NB4 (cell line): ENCODE measurements at regions not wholly inside any gene's neighbourhood (a gene's known extent, or its start where the extent isn't known, plus 50 kb on each side); places are given as distances from the start of the nearest gene placed in this dataset.

Experiments used
- DNase-seq: peaks from one replicate; pipeline ENCODE4 v3.0.0; 2010; ENCODE audit warnings: low read depth
- H3K4me3 ChIP-seq: one replicate; pipeline ENCODE4 v1.5.1; 2011; ENCODE audit warnings: mild to moderate bottlenecking, low read depth, low read length, moderate library complexity
- MYC ChIP-seq: IDR thresholded peaks from 2 replicates; pipeline ENCODE4 v1.6.1; 2011; ENCODE audit warnings: low read depth, low read length
- POLR2A ChIP-seq: IDR thresholded peaks from 2 replicates; pipeline ENCODE4 v1.6.1; 2011; ENCODE audit warnings: mild to moderate bottlenecking; ENCODE audit not compliant: insufficient read length; ENCODE audit errors: extremely low read depth
- TF ChIP-seq, protein P1 (sequence below): IDR thresholded peaks from 2 replicates; pipeline ENCODE4 v1.6.1; 2011; ENCODE audit warnings: low read depth, low read length
- TF ChIP-seq, protein P2 (sequence below): IDR thresholded peaks from one replicate; pipeline ENCODE4 v1.5.1; 2012; ENCODE audit warnings: low read depth, low read length

DNA sequence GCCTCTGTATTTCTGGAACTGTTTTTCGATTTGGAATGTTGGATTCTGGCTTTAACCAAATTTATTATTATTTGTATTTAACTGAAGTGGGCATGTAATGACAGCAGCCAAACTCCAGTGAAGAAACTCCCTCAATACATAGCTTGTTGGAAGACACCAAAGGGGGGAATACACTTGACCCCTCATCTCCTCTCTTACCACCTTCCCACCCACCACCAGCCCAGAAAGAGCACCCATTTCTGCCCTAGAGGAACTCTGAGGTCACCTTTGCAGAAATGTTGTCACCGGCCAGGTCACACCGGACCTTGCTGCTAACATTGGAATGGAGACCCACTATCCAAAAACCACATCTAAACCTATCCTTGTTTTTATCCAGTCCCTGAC lies 58.6 kb upstream of the CA12 start:
- DNase-seq, result no peak
- TF ChIP-seq POLR2A (no peak), MYC (no peak)
- TF ChIP-seq, protein P1, sequence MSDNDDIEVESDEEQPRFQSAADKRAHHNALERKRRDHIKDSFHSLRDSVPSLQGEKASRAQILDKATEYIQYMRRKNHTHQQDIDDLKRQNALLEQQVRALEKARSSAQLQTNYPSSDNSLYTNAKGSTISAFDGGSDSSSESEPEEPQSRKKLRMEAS, result no peak
- TF ChIP-seq, protein P2, sequence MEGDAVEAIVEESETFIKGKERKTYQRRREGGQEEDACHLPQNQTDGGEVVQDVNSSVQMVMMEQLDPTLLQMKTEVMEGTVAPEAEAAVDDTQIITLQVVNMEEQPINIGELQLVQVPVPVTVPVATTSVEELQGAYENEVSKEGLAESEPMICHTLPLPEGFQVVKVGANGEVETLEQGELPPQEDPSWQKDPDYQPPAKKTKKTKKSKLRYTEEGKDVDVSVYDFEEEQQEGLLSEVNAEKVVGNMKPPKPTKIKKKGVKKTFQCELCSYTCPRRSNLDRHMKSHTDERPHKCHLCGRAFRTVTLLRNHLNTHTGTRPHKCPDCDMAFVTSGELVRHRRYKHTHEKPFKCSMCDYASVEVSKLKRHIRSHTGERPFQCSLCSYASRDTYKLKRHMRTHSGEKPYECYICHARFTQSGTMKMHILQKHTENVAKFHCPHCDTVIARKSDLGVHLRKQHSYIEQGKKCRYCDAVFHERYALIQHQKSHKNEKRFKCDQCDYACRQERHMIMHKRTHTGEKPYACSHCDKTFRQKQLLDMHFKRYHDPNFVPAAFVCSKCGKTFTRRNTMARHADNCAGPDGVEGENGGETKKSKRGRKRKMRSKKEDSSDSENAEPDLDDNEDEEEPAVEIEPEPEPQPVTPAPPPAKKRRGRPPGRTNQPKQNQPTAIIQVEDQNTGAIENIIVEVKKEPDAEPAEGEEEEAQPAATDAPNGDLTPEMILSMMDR, result no peak
- no peak overlapping the region for H3K4me3 ChIP-seq

DNA sequence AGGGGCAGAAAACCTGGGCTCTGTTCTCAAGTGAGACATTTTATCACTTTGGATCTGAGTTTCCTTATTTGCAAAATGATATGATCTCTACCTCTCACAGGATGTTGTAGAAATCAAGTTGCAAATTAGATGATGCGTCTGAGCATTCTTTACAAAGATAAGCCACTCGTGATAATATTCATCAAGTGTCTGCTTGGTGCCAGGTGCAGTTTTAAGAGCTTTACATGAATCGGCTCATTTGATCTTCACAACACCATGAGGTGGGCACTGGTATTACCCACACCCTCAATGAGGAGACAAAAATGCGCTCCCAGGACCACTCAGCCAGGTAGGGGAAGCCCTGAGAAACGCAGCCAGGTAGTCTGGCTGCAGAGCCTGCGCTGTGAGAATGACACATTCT lies 59.1 kb upstream of the CA12 start:
- no peak overlapping the region for H3K4me3 ChIP-seq
- TF ChIP-seq, protein P2, result no peak
- TF ChIP-seq, protein P1, result no peak
- TF ChIP-seq POLR2A (no peak), MYC (no peak)
- DNase-seq, result no peak

DNA sequence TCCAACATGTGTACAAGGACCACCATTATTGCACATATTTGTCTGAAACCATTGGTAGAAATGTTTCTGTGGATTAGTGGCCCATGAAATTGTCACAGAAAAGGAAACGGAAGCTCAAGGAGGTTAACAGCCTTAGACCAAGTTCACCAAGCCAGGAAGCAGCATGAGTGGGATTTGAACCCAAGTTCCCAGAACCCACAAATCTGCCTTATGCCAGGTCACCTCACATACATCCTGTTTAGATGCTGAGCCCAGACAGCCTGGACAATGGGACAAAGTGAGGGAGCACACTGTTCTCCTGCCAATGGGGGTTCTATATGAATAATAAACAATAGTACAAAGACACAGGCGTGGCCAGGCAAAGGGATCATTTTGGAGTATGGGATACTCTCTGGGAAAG lies 59.6 kb upstream of the CA12 start:
- DNase-seq, result no peak
- TF ChIP-seq POLR2A (no peak), MYC (no peak)
- TF ChIP-seq, protein P2, result no peak
- TF ChIP-seq, protein P1, result no peak
- H3K4me3 ChIP-seq, result no peak overlapping the region

DNA sequence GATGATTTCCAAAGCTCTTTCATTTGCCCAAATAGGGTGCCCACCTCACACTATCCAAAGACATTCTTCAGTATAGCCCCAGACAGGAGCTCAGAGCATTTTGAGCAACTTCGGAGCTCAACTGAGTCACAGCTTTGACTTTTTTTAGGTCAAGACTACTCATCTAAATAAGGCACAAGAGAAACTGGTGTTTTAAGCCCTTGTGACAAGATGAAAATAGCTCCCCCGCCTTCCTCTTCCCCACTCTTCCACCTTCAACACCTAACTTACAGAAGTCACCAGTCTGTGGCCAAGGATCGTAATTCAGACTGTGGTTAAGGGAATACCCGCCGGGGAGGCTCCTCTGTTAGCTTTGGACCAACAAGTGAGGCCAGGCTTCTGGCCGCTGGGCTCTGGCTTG lies 60.4 kb upstream of the CA12 start:
- no peak for TF ChIP-seq MYC
- no peak for TF ChIP-seq POLR2A
- TF ChIP-seq, protein P2, result no peak
- TF ChIP-seq, protein P1, result no peak
- H3K4me3 ChIP-seq, result no peak overlapping the region
- no peak for DNase-seq

DNA sequence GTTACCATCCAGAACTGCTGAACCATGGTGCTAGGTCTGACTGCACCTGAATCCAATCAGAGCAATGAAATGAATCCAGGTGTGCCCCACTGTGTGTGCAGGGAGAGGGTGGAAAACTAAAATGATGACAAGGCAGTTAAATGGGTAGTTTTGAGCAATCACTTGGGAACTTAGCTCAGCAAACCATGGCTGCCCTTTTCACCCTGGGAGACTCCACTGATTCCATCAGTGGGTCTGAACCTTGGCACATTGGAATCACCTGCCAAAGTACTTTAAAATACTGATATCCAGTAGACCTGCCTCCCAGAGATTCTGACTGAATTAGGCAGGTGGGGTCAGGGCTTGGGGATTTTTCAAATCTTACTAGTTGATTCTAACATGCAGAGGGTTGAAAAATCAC lies 59.8 kb upstream of the USP3 start:
- no peak for DNase-seq
- no peak overlapping the region for H3K4me3 ChIP-seq
- TF ChIP-seq POLR2A, result no peak
- TF ChIP-seq, protein P1, result no peak
- TF ChIP-seq, protein P2, result no peak
- TF ChIP-seq MYC, result no peak

DNA sequence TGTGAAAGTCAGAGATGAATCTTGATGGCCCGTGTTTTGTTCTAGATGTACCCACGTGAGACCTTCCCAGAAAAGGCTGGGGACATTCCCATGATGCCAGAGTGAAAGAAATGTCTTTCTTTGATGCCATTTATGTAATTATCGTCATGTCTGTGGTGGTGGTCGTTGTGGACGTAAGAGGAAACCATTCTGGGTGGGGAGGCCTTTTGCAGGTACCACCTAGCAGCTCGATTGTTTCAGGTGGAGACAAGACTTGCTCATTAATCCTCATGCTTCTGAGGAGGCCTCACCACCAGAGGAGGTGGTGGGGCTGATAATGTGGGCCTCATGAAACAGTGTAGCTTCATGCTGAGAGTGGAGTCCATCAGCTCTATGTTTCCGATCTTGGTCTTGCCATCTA lies 58.1 kb upstream of the USP3 start:
- no peak for DNase-seq
- no peak for TF ChIP-seq POLR2A
- TF ChIP-seq, protein P2, result no peak
- TF ChIP-seq, protein P1, result no peak
- no peak for TF ChIP-seq MYC
- no peak overlapping the region for H3K4me3 ChIP-seq
